GM18519 (cell line): ENCODE measurements at regions not wholly inside any gene's neighbourhood (a gene's known extent, or its start where the extent isn't known, plus 50 kb on each side); places are given as distances from the start of the nearest gene placed in this dataset.
"Not testable (repeated sequence)": the region's sequence is repeated elsewhere in the genome, so short reads cannot be mapped to it uniquely, and the experiment has no call there.

ENCODE experiments used
- ATAC-seq: cut with Tn5 transposase; IDR thresholded peaks from one replicate; pipeline ENCODE4 v1.9.1; 2021; ENCODE audit warnings: mild to moderate bottlenecking, moderate library complexity; ENCODE audit not compliant: unreplicated experiment, low FRiP score

DNA sequence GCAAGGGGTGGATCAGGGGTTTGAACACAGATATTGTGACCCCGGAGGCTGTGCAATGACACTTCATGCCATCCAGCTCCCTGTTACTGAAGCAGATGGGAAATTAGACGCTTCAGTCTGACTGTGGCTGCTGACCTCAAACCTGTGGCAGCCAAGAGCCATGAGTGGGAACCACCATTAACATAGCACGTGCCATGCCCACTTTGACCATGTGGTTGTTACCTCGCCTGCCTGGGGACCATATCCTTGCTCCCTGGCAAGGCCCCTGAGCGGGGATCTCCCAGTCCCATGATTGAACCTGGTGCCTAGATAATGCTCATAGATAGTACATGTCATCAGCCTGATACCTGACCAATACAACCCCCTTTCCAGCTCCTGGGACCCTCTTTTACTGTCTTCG lies 68.9 kb downstream of the CYP26B1 start:
- no peak for ATAC-seq

DNA sequence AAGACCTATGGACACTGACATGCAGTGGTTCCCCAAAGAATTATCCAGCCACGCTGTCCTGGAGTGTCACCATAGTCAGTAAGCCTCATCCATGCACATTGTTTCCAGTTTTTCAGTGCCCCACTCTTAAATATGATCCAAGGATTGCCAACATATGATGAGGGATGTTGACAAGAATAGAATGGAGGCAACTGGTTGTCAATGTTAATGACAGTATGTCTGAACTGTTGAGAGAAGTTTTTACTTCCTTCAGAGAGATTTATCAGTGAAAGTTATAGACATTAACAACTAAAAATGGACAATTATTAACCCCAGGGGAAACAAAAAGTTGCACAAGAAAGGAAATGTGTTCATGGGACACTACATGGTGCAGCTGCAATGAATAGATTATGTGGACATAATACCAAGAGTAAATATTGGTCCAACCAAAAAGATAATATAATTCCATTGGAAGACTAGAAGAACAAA lies 69.9 kb downstream of the CYP26B1 start:
- ATAC-seq = no peak

DNA sequence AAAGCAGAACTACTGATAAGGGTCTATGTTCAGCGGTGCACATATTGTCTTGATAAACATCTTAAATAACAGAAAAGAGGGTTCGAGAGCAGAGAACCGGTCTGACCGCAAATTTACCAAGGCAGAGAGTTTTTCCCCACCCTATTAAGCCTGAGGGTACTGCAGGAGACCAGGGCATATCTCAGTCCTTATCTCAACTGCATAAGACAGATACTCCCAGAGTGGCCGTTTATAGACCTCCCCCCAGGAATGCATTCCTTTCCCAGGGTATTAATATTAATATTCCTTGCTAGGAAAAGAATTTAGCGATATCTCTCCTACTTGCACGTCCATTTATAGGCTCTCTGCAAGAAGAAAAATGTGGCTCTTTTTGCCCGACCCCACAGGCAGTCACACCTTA lies 74.3 kb downstream of the CYP26B1 start:
- ATAC-seq = not testable (repeated sequence)

DNA sequence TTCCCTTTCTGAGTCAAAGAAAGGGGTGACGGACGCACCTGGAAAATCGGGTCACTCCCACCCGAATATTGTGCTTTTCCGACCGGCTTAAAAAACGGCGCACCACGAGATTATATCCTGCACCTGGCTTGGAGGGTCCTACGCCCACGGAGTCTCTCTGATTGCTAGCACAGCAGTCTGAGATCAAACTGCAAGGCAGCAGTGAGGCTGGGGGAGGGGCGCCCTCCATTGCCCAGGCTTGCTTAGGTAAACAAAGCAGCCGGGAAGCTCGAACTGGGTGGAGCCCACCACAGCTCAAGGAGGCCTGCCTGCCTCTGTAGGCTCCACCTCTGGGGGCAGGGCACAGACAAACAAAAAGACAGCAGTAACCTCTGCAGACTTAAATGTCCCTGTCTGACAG lies 83.5 kb downstream of the CYP26B1 start:
- not testable (repeated sequence) for ATAC-seq

DNA sequence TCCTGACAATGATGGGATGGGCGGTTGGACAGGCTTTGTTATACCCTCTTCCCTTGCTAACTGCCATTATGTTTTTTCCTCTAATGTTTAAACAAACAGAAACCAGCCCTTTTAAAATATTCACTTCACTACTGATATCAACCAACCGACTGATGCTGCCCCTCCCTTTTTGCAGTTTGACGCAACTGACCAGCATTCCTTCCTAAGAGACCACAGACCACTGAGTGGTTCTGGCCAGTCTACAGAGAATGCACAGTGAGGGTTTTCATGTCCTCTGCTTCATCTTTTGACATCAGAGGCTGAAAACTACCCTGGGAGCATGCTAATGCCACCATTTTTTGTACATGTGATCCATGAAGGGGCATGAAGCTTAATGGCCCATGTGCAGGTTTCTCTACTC lies 85.3 kb downstream of the CYP26B1 start:
- no peak for ATAC-seq

DNA sequence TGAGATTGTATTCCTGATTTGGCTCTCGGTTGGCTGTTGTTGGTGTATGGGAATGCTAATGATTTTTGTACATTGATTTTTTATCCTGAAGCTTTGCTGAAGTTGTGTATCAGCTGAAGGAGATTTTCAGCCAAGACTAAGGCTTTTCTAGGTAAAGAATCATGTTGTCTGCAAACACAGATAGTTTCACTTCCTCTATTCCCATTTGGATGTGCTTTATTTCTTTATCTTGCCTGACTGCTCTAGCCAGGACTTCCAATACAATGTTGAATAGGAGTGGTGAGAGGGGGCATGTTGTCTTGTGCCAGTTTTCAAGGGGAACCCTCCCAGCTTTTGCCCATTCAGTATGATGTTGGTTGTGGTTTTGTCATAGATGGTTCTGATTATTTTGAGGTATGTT lies 90.4 kb downstream of the CYP26B1 start:
- no peak for ATAC-seq

DNA sequence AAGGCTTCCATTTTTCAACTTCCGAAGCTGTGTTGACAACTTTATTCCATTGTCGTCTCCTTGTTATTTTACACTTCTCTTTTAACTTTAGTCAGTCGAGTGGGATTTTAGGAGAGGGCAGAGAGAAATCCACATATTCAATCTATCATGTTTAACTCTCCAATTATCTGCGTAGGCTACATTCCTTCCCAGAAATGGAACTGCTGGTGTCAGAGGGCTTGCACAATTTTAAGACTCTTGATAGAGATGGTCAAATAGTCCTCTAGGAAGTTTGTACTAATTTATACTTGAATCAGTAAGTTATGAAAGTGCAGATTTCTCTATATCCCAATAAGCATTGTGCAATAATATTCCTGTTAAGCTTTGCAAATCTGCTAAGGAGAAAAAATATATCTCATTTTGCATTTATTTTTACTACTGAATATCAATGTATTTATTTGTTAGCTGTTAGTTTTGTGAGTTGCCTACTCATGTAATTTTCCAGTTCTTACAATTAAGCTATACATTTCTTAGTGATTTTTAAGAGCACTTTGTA lies 95.6 kb downstream of the CYP26B1 start:
- no peak for ATAC-seq

DNA sequence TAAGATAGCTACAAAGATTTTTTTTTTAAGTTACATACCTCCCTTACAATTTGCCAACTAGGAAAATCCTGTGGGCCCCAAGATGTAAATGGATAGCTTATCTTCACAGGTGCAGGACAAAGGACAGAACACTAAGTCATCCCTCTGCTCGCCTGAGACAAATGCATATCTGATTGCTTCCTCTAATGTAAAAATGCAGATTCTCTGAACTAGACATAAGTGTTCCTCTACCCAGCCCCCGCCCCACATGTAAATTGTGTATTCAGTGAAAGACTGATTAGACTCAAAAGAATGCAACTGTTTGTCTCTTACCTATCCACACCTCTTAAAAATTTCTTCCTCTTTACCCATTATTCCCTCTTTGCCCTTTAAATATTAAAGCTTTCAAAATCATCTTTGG lies 96.5 kb downstream of the CYP26B1 start:
- no peak for ATAC-seq

DNA sequence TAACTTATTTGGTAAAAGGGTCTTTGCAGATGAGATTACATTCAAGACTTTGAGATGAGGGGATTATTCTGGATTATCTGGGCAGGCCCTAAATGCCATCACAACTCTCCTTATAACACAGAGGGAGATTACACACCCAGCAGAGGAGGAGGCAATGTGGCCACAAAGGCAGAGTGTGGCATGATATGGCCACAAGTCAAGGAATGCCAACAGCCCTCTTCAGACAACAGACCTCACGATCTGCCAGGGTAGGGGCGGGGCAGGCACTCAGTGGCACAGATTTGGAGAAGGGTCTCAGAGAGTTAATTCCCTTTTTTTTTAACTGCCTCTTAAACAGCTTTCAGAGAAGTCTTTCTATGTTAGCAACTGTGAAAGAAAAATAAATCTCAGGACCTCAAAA lies 96.9 kb downstream of the CYP26B1 start:
- no peak for ATAC-seq

DNA sequence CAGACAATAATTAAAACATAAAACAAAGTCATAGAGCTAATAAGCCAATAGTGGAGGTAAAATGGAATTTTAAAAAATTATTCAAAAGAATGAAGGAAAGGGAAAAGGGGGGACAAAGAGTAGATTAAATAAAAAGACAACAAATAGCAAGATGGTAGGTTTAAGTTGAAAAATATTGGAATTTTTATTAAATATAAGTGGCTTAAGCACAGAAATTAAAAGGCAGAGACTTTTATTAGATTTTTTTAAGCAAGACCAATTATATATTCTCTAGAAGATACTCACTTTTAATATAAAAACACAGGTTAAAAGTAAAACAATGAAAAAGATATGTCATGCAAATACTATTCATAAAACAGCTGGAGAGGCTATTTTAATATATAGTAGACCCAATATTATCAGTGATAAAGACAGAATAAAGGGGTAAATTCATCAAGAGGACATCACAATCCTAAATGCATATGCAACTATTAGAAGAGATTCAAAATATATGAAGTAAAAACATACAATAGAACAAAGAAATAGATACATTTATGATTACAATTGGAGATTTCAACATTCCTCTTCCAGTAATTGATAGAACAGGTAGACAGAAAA lies 98.7 kb downstream of the CYP26B1 start:
- no peak for ATAC-seq

DNA sequence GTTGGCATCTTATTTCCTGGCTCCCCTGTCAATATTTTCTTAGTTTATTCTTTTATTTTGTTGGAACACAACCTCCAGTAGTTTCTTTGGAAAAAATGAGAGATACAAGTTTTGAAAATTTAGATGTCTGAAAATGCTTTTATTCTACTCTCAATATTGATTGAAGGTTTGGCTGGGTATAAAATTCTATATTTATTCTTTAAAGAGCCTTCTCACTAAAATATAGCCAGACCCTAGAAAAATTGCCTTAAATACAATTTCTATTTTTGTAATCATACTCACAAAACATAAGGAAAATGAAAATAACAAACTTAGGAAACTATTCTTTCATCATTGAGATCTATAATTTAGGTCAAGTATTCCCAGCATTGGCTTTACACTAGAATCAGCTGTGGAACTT lies 103.7 kb downstream of the CYP26B1 start:
- no peak for ATAC-seq

DNA sequence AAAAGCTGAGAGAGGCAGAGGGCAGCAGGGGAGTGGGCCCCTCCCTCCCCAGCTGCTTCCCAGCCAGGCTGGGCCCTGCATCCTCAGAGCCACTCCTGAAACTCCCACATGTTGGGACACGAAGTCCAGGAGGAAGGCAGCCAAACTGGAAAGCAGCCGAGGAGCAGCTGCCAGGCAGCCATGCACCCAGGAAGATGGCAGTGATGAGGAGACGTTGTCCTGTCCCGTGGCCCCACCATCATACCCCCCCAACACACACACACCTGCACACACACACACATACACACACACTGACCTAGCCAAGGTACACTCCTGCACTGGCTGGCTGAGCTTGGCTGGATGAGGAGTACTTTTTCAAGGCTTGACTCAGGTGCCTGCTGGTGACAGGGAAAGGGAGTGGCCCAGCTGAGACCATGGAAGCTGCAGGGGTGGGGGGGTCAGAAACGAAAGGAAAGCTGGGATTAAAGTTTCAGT lies 106.0 kb downstream of the CYP26B1 start:
- no peak for ATAC-seq

DNA sequence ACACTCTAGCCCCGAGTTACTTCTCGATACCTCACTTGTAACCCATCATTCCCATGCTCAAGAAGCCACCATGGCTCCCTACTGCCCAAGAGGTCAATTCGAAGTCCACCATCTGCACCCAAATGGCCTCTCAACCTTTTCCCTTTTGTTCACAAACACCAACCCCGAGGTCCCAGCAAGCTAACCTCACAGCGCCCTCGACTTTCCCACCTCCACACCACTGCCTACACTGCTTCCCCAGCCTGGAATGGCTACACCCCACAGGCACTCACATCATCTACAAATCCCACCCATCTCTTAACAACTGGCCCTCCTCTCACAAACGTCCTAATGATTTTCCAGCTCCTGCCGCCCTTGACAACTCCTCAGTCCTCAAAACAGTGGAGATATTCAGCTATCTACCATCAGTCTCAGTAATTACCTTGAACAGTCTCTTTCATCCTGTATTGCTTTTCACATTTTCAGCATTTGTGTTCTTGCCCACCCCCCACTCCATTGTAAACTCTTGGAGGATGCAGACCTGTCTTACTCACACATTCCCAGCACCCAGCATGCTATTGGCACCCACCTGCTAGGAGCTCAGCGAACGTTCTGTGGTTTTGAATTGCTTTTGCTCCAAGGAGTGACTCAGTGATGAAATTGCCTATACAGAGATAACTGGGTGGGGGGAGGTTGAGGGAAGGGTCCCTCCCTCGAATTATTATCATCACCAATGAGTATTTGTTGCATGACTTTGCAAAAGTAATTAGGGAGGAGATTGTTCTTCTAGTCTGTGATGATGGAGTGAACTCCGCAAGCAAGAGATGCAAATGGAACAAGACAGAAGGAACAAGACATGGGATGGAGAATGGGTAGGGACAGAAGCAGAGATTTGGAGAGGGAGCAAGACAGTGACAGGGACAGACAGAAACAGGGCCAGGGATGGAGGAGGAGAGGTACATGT lies 106.8 kb downstream of the CYP26B1 start:
- no peak for ATAC-seq

DNA sequence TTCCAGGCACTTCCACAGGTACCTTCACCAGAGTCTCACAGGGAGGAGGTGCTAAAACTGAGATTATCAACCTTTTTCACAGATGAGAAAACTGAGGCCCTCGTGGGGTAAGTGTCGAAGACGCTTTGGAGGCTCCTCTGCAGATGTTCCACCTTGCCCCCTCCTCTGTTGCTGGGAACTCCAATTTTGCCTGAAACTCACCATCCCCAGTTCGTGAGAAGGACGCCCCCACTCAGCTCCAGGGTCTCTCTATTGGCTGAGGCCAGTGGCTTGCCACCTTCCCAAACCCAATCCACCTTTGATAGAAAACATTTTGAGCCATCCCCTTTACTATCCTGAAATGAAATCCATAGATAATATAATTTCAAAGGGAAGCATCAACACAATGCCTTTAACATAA lies 109.1 kb downstream of the CYP26B1 start:
- no peak for ATAC-seq

DNA sequence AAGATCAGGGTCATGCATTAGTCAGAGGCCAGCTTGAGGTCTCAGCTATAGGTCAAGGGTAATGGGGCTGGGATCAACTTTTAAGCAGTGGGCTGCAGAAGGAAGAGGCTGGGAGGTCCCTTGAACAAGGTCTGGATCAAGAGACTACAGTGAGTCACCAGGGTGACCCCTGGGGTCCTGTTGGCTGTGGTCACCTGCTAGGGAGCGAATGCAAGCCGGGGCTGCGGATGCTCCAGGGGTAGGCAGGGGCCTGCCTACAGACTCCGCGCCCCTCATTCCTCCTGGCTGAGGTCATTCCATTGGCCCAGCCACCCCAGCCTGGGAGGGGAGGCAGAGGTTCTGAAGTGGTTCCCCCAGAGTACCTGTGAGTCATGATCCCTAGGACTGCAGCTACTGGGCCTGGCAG lies 110.4 kb downstream of the CYP26B1 start:
- no peak for ATAC-seq

DNA sequence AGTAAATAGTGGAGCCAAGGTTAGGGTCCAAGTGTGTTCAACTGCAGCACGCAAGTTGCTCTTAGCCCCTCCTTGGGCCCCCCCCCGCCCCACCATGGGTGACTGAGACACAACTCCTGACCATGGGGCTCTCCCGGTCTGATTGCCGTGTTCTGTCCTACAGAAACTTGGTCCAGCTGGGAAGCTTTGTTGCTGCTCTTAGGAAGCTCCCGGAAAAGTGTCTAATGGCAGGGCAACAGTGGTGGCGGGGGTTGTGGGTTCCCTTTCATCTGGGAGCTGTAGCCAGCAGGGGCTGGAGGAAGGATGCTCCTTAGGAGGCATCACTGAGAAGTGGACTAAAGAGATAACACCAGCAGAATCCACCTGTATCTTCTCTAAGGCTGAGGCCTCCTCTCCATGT lies 111.1 kb downstream of the CYP26B1 start:
- no peak for ATAC-seq

DNA sequence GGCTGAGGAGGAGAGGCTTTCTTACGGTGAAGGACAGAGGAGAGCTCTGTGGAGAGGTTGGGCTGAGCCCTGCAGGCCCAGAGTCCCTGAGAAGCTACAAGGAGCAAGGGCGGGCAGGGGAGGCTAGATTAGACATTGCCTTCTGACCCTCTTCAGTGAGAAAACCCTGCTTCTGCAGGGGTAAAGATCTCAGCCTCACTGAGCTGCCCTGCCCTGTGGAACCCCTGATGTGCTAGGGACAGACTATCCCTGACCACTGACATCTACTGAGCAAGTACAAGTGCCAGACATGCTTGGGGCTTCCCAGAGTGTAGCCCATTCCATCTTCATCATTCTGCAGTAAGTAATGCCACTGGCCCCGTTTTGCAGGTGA lies 111.5 kb downstream of the CYP26B1 start:
- ATAC-seq = no peak

DNA sequence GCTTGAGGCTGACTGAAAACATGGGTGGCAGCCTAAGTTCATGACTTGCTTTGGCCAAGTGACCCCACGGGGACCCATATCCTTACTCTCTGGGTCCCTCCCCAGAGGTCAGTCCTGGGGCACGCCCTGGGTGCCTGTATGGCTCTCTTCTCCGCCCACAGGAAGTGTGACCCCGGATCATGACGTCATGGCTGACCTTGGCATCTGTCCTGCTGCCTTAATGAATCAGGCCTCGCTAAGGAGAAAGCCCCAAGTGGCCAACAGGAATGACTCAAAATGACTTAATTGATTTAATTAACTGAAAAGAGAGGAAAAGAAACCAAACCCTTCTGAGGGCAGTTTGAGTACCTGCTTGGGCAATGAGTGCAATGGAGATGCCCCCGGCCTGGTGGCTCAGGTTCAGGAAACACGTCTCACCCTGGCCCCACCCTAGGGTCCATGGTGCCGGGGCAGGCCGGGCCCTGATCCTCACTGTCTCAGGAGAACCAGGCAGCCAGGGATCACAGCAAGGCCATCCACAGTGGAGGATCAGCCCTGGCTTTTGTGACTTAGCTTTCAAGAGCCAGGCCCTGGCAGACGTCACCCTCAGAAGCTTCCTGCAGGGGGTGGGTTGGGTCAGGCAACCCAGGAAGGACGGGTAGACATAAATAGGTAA lies 112.0 kb downstream of the CYP26B1 start:
- no peak for ATAC-seq

DNA sequence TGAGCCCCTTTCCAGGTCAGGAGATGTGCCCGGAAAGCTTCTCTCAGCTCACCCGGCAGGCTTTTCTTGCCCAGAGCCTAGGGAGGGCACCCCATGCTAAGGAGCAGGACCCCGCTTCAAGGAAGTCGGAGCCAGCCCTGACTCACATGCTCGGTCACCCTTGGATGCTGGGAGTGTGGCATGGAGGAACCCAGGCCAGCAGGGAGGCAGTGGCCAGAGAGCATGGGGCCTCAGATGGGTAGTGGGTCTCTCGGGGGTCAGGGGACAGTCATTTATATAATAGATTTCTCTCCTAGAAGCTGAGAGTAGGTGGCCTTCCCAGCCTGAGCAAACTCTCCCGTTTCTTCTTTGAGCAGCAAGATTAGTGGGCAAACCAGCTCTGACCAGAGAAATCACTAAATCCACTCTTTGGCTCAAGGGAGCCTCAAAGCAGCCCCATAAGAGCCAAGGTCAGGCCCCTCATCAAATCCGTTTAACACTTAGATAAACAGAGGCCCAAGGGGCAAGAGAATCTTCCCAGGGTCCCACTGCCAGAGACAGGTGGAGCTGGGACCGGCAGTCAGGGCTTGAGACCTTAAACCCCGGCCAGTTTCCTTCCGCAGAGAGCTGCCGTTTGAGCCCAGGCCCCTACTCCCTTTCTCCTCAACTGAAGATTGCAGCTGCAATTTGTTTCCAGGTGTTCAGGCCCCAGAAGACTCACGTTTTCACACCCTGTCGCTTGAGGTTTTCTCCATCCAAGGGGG lies 113.1 kb downstream of the CYP26B1 start:
- ATAC-seq = no peak

DNA sequence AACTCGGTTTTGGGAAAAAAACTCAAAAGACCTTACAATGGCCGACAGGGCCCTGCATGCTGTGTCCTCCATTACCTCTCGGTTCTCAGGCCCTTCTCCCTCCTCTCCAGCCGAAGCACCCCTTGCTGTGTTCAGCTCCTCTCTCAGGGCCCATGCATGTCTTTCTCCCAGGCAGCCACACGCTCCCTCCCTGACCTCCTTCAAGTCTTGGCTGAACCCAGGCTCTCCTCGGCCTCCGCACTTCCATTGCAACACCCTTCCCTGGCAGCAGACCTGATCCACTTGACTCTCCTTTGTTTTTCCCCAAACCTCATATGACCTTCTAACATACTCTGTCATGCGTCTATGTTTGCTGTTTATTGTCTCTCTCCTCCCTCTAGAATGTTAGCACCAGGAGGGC lies 114.0 kb downstream of the CYP26B1 start:
- no peak for ATAC-seq
